ENCODE measurements at regions not wholly inside any gene's neighbourhood (a gene's known extent, or its start where the extent isn't known, plus 50 kb on each side); places are given as distances from the start of the nearest gene placed in this dataset.

- Histone ChIP-seq H3F3A (ENCODE audit: low read depth) (no peaks in the 10 kb centered on the region), H3K4me1 (ENCODE audit: insufficient read depth, low read length, poor library complexity, severe bottlenecking) (no peaks in the 10 kb centered on the region), H3K9me3 (ENCODE audit: insufficient read depth, low read depth, low read length) (no peaks in the 10 kb centered on the region), H4K20me1 (ENCODE audit: insufficient read depth, low read length, poor library complexity, severe bottlenecking) (no peaks in the 10 kb centered on the region), H3K27me3 (ENCODE audit: insufficient read depth, low read length, poor library complexity, severe bottlenecking) (no peaks in the 10 kb centered on the region), H3K36me3 (ENCODE audit: insufficient read depth, low read length) (no peaks in the 10 kb centered on the region), H3K9me2 (replicated peaks; ENCODE audit: low read depth, low read length) (no peaks in the 10 kb centered on the region), H3K9ac (ENCODE audit: low read depth, low read length, poor library complexity, severe bottlenecking) (no peak overlapping the region), H2AFZ (ENCODE audit: low read length) (peak overlapping the region; percentile 18; the same call in 1 of the 2 replicates), H3K4me2 (ENCODE audit: low read depth, low read length, poor library complexity, severe bottlenecking) (no peak overlapping the region), H3K4me3 (ENCODE audit: low read length, poor library complexity, severe bottlenecking) (no peak overlapping the region), H3K79me2 (ENCODE audit: insufficient read depth, low read length) (no peaks in the 10 kb centered on the region)
- no peak for TF ChIP-seq CTCF (conservative IDR thresholded peaks at IDR 0.05; ENCODE audit: low read length)
- no peak for TF ChIP-seq EZH2phosphoT487 (IDR thresholded peaks at IDR 0.05; ENCODE audit: borderline replicate concordance)
Measured at GRCh38 chr2:149745396-149746230, 158.0 kb upstream of the MMADHC start.

GRCh38 chr2:149744865-149745264, 157.3 kb upstream of the MMADHC start:
- Histone ChIP-seq H2AFZ (ENCODE audit: low read length) (peak overlapping the region; percentile 18; the same call in 1 of the 2 replicates), H3K4me1 (ENCODE audit: insufficient read depth, low read length, poor library complexity, severe bottlenecking) (no peaks in the 10 kb centered on the region), H3K9ac (ENCODE audit: low read depth, low read length, poor library complexity, severe bottlenecking) (no peak overlapping the region), H3K9me2 (replicated peaks; ENCODE audit: low read depth, low read length) (no peaks in the 10 kb centered on the region), H3K4me2 (ENCODE audit: low read depth, low read length, poor library complexity, severe bottlenecking) (no peak overlapping the region), H4K20me1 (ENCODE audit: insufficient read depth, low read length, poor library complexity, severe bottlenecking) (no peaks in the 10 kb centered on the region), H3K4me3 (ENCODE audit: low read length, poor library complexity, severe bottlenecking) (no peak overlapping the region), H3K27me3 (ENCODE audit: insufficient read depth, low read length, poor library complexity, severe bottlenecking) (no peaks in the 10 kb centered on the region), H3K9me3 (ENCODE audit: insufficient read depth, low read depth, low read length) (no peaks in the 10 kb centered on the region), H3K36me3 (ENCODE audit: insufficient read depth, low read length) (no peaks in the 10 kb centered on the region), H3F3A (ENCODE audit: low read depth) (no peaks in the 10 kb centered on the region), H3K79me2 (ENCODE audit: insufficient read depth, low read length) (no peaks in the 10 kb centered on the region)
- TF ChIP-seq EZH2phosphoT487 (IDR thresholded peaks at IDR 0.05; ENCODE audit: borderline replicate concordance) (no peak), CTCF (conservative IDR thresholded peaks at IDR 0.05; ENCODE audit: low read length) (no peak)

- Histone ChIP-seq H3F3A (ENCODE audit: low read depth) (no peaks in the 10 kb centered on the region), H3K79me2 (ENCODE audit: insufficient read depth, low read length) (no peaks in the 10 kb centered on the region), H3K9me3 (ENCODE audit: insufficient read depth, low read depth, low read length) (no peaks in the 10 kb centered on the region), H3K27me3 (ENCODE audit: insufficient read depth, low read length, poor library complexity, severe bottlenecking) (no peaks in the 10 kb centered on the region), H4K20me1 (ENCODE audit: insufficient read depth, low read length, poor library complexity, severe bottlenecking) (no peaks in the 10 kb centered on the region), H3K36me3 (ENCODE audit: insufficient read depth, low read length) (no peaks in the 10 kb centered on the region), H2AFZ (ENCODE audit: low read length) (no peak overlapping the region), H3K9me2 (replicated peaks; ENCODE audit: low read depth, low read length) (no peaks in the 10 kb centered on the region), H3K4me3 (ENCODE audit: low read length, poor library complexity, severe bottlenecking) (no peak overlapping the region), H3K4me1 (ENCODE audit: insufficient read depth, low read length, poor library complexity, severe bottlenecking) (no peaks in the 10 kb centered on the region), H3K4me2 (ENCODE audit: low read depth, low read length, poor library complexity, severe bottlenecking) (no peak overlapping the region), H3K9ac (ENCODE audit: low read depth, low read length, poor library complexity, severe bottlenecking) (no peak overlapping the region)
- TF ChIP-seq EZH2phosphoT487 (IDR thresholded peaks at IDR 0.05; ENCODE audit: borderline replicate concordance) = no peak
- TF ChIP-seq CTCF (conservative IDR thresholded peaks at IDR 0.05; ENCODE audit: low read length) = no peak
Measured at GRCh38 chr2:149743842-149744448, 156.4 kb upstream of the MMADHC start.

Data from Loucy (cell line).